ENCODE measurements at regions not wholly inside any gene's neighbourhood (a gene's known extent, or its start where the extent isn't known, plus 50 kb on each side); places are given as distances from the start of the nearest gene placed in this dataset.

- no peak for TF ChIP-seq CTCF (IDR thresholded peaks at IDR 0.05; ENCODE audit: low read length, missing control alignments)
- H3K4me3 ChIP-seq (replicated peaks; ENCODE audit: low read depth, low read length) = no peak overlapping the region
- no peak for DNase-seq (ENCODE audit: low read depth)
Observed at GRCh38 chr1:157925419-157926166, 67.9 kb upstream of the KIRREL1 start.

- H3K4me3 ChIP-seq (replicated peaks; ENCODE audit: low read depth, low read length) = no peak overlapping the region
- peak; percentile 54 for DNase-seq (ENCODE audit: low read depth)
- no peak for TF ChIP-seq CTCF (IDR thresholded peaks at IDR 0.05; ENCODE audit: low read length, missing control alignments)
Observed at GRCh38 chr1:157932069-157932468, 61.4 kb upstream of the KIRREL1 start.

- no peak overlapping the region for H3K4me3 ChIP-seq (replicated peaks; ENCODE audit: low read depth, low read length)
- DNase-seq (ENCODE audit: low read depth) = no peak
- TF ChIP-seq CTCF (IDR thresholded peaks at IDR 0.05; ENCODE audit: low read length, missing control alignments) = no peak
Observed at GRCh38 chr1:157937744-157938143, 55.7 kb upstream of the KIRREL1 start.

GRCh38 chr1:157941939-157942338, 51.5 kb upstream of the KIRREL1 start:
- no peak for DNase-seq (ENCODE audit: low read depth)
- TF ChIP-seq CTCF (IDR thresholded peaks at IDR 0.05; ENCODE audit: low read length, missing control alignments) = no peak
- H3K4me3 ChIP-seq (replicated peaks; ENCODE audit: low read depth, low read length) = no peak overlapping the region
